Kidney capillary endothelial cell (primary cell): ENCODE measurements at regions not wholly inside any gene's neighbourhood (a gene's known extent, or its start where the extent isn't known, plus 50 kb on each side); places are given as distances from the start of the nearest gene placed in this dataset.

Source experiments
- DNase-seq: peaks from one replicate; pipeline ENCODE4 v3.0.0-alpha.2; 2018; ENCODE audit warnings: low spot score

- no peak for DNase-seq
Observed at GRCh38 chr6:22067671-22068070, 229.2 kb downstream of the PRL start.

GRCh38 chr6:22068561-22069305 lies 228.1 kb downstream of the PRL start:
- DNase-seq = no peak

GRCh38 chr6:22069306-22069800 lies 227.5 kb downstream of the PRL start:
- DNase-seq = no peak

- DNase-seq = peak; percentile 52
Observed at GRCh38 chr6:22071270-22072041, 225.4 kb downstream of the PRL start.

- DNase-seq = no peak
Observed at GRCh38 chr6:22072949-22073348, 223.9 kb downstream of the PRL start.

GRCh38 chr6:22073516-22074198 lies 223.2 kb downstream of the PRL start:
- DNase-seq = no peak

GRCh38 chr6:22078288-22078687 lies 218.5 kb downstream of the PRL start:
- no peak for DNase-seq

GRCh38 chr6:22078802-22079545 lies 217.9 kb downstream of the PRL start:
- DNase-seq = no peak

GRCh38 chr6:22079783-22080182 lies 217.1 kb downstream of the PRL start:
- DNase-seq = no peak

GRCh38 chr6:22081709-22082108 lies 215.1 kb downstream of the PRL start:
- no peak for DNase-seq

- no peak for DNase-seq
Observed at GRCh38 chr6:22082218-22082617, 214.6 kb downstream of the PRL start.

GRCh38 chr6:22083119-22083518 lies 213.7 kb downstream of the PRL start:
- no peak for DNase-seq

GRCh38 chr6:22087960-22088706 lies 208.7 kb downstream of the PRL start:
- DNase-seq = no peak

- no peak for DNase-seq
Observed at GRCh38 chr6:22091424-22091948, 205.3 kb downstream of the PRL start.

- no peak for DNase-seq
Observed at GRCh38 chr6:22095836-22096235, 201.0 kb downstream of the PRL start.

- DNase-seq = no peak
Observed at GRCh38 chr6:22098601-22099031, 198.2 kb downstream of the PRL start.

GRCh38 chr6:22099231-22099630 lies 197.6 kb downstream of the PRL start:
- no peak for DNase-seq

- DNase-seq = no peak
Observed at GRCh38 chr6:22099923-22100322, 196.9 kb downstream of the PRL start.

GRCh38 chr6:22101163-22101562 lies 195.7 kb downstream of the PRL start:
- no peak for DNase-seq

GRCh38 chr6:22102671-22103070 lies 194.2 kb downstream of the PRL start:
- DNase-seq = no peak

- DNase-seq = no peak
Observed at GRCh38 chr6:22106451-22106850, 190.4 kb downstream of the PRL start.
